ENCODE measurements at regions not wholly inside any gene's neighbourhood (a gene's known extent, or its start where the extent isn't known, plus 50 kb on each side); places are given as distances from the start of the nearest gene placed in this dataset.

- TF ChIP-seq TEAD1 (CRISPR knock-in tag; IDR thresholded peaks at IDR 0.05) (no peak), RERE (CRISPR knock-in tag; IDR thresholded peaks at IDR 0.05; ENCODE audit: borderline replicate concordance) (no peak), SP1 (CRISPR knock-in tag; IDR thresholded peaks at IDR 0.05) (no peak), ZNF707 (CRISPR knock-in tag; conservative IDR thresholded peaks at IDR 0.05) (no peak)
Observed at GRCh38 chr6:153872946-153873345, 166.1 kb upstream of the OPRM1 start (continued).

- Histone ChIP-seq H3K9me3 (replicated peaks; ENCODE audit: control insufficient read depth, insufficient read depth, low read depth, low read length) (no peaks in the 10 kb centered on the region), H3K9me1 (ENCODE audit: control insufficient read depth, insufficient read depth, low read length) (no peaks in the 10 kb centered on the region), H3K4me2 (ENCODE audit: insufficient read depth, low read length) (no peak overlapping the region), H3K4me3 (no peak overlapping the region), H3K4me1 (replicated peaks in 1 of 2; ENCODE audit: control insufficient read depth in 2 of 2, insufficient read depth in 2 of 2, low read length in 2 of 2) (no peaks in the 10 kb centered on the region), H3K27ac (ENCODE audit: extremely low read depth, low read depth, low read length) (no peak overlapping the region), H3K27me3 (ENCODE audit: control insufficient read depth in 2 of 2, insufficient read depth in 2 of 2, low read length in 2 of 2) (no peaks in the 10 kb centered on the region), H3K79me2 (ENCODE audit: control insufficient read depth, insufficient read depth, low read length) (no peaks in the 10 kb centered on the region), H2AFZ (ENCODE audit: low read depth, low read length) (no peak overlapping the region), H3K9ac (ENCODE audit: insufficient read depth in 1 of 2, low read depth in 2 of 2, low read length in 2 of 2) (no peak overlapping the region), H4K20me1 (replicated peaks; ENCODE audit: control insufficient read depth, insufficient read depth, low read length) (no peaks in the 10 kb centered on the region), H3K36me3 (ENCODE audit: control insufficient read depth, insufficient read depth, low read length) (no peaks in the 10 kb centered on the region)
- BruUV-seq (replicated peaks), result no TSS peak
- in situ Hi-C loops (cut with MboI) (no loop called here), intact Hi-C loops (cut with micrococcal nuclease) (no loop called here)
- FAIRE-seq (no peak), ATAC-seq (no peak), DNase-seq (ENCODE audit: extremely low read depth in 1 of 4, low spot score in 3 of 4) (no peak)
- CTCF ChIA-PET (ENCODE audit: low intra/inter-chr PET ratio), result no interaction called here
- 6% methylated on average over 1 of the region's 1 CpG for WGBS (ENCODE audit: insufficient coverage, low coverage, missing lambda C conversion rate)
- POLR2A ChIA-PET, result no interaction called here
- TF ChIP-seq HNRNPH1 (optimal IDR thresholded peaks at IDR 0.05; ENCODE audit: low read depth, low read length) (no peak), SNIP1 (IDR thresholded peaks at IDR 0.05; ENCODE audit: low read depth) (no peak), NFE2L1 (tag; IDR thresholded peaks at IDR 0.05; ENCODE audit: borderline replicate concordance, low read depth) (no peak), ZKSCAN1 (IDR thresholded peaks at IDR 0.05; ENCODE audit: low read depth, low read length) (no peak), SNAPC5 (CRISPR knock-in tag; IDR thresholded peaks at IDR 0.05) (no peak), ZNF224 (CRISPR knock-in tag; IDR thresholded peaks at IDR 0.05) (no peak), ZNF395 (CRISPR knock-in tag; IDR thresholded peaks at IDR 0.05) (no peak), RB1 (IDR thresholded peaks at IDR 0.05; ENCODE audit: low read depth) (no peak), MCM5 (IDR thresholded peaks at IDR 0.05; ENCODE audit: low read depth) (no peak), NUFIP1 (IDR thresholded peaks at IDR 0.05; ENCODE audit: partially characterized antibody) (no peak), THRAP3 (IDR thresholded peaks at IDR 0.05; ENCODE audit: borderline replicate concordance) (no peak), SAFB (IDR thresholded peaks at IDR 0.05; ENCODE audit: borderline replicate concordance, low read depth, low read length) (no peak), EZH2 (IDR thresholded peaks at IDR 0.05; ENCODE audit: borderline replicate concordance, low read depth, low read length) (no peak)
Observed at GRCh38 chr6:153862927-153863326, 176.1 kb upstream of the OPRM1 start.
